ENCODE measurements at regions not wholly inside any gene's neighbourhood (a gene's known extent, or its start where the extent isn't known, plus 50 kb on each side); places are given as distances from the start of the nearest gene placed in this dataset.
"Not testable (repeated sequence)": the region's sequence is repeated elsewhere in the genome, so short reads cannot be mapped to it uniquely, and the experiment has no call there.

DNA sequence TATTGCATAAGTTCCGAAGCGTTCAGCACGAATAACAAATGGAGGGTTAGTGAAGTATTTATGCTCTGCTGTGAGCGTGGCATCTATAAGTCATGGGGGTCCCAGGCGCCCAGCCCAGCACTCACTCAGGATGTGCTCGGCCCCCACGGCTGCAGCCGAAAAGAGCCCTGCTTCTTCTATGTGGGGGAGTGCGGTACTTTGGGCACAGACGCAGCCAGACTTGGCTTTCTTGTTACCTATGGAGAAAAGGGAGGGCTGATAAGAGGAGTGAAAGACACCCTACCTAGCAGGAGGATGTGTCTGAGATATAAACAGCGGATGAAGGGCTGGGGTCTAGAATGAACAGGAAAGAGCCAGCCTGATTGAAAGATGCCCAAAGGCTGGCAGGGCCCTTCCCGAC lies 51.4 kb downstream of the MRPL36 start:
- no peak for DNase-seq

DNA sequence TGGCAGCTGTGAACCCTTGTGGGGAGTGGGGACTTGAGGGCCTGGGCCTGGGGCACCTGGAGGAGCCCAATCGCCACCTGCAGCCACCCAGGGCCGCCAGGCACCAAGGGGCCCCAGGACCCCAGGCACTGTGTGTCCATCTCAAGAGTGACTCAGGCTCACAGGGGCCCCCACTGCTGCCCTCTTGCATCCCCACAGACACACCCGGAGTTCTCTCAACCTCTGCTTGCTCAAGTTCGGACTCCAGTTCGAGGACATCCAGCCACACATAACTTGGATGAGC lies 51.9 kb downstream of the MRPL36 start:
- DNase-seq, result no peak

DNA sequence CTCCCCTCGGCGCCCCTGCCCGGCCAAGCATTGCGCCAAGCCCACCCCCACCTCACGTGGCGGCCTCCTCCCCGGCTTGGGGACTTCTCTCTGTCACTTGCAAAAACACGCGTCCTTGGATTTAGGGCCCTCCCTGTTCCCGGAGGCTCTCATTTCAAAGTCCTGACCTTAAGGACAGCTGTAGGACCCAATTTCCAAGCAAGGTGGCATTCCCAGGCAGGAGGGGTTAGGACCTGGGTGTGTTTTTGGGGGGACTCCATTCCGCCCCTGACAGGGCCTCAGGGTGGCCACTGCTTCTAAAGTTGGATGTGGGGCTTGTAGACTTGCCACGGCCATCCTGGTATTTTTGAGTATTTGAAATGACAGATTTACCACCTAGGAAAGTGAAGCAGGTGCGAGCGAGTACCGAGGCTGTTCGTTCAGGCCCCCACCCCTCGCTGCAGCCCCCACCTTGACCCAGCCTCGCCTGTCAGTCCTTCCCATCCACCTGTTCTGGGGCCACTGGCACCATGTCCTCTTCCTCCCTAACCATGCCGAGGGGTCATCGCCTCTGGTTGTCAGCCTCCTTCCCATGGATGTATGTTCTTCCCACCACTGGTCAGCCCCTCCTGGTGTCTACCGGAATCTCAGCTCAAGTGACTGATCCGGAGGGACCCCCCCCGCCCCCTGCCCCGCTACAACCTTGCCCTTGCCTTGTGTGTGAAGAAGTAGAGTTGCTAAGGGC lies 52.4 kb downstream of the MRPL36 start:
- no peak for DNase-seq

DNA sequence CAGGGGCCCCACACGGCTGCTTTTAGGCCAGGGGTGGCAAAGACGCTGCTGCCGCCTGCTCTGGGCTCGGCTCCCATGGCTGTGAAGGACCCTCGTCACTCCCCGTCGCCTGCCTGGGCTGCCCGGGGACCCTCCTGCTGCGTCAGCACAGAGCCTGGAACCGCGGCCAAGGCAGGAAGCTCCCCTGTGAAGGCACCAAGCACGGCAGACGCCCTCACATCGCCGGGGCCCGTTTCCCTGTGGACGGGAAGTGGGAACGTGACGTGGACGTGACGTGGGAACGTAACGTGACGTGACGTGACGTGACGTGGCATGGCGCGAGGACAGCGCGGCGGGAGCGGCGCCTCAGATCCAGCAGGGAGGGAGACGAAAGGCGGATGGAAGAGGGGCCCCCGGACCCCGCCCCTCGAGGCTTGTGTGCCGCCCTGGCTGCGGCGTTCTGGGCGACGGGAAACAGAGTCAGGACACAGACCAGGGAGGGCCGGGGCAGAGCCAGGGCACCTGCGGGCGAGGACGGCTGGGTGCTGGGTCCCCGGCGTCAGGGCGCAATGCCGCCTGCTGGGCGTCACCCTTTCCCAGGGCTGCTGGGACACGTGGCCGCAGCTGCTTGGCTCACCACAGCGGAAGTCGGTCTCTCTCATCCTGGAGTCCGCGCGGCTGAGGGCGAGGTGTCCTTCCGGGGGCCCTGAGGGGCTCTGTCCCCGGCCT lies 53.1 kb downstream of the MRPL36 start:
- no peak for DNase-seq

DNA sequence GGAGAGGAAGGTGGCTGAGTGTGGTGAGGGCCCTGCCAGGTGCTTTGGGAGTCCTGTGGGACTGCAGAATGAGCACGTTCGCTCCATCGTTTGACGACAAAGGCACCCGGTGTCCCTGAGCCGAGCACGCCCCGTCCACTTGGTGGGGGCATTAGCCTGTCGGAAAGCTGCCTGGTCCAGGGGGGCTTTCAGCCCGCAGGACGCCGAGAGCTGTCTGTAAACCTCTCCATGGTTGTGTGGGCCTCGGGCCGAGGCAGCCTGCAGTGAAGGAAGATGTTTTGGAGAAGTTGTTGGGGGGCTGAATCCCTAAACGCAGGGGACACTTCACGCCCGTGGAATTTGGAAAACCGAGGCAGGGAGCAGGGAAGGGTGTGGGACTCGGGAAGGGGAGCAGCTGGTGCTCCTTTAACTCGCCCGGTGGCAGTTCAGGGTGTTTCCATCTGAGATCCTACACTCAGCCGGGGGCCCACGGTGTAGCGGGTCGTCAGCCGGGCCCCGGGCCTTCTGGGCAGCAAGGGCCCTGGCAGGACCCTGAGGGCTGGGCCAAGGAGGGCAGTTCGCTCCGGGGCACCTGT lies 53.8 kb downstream of the MRPL36 start:
- DNase-seq, result no peak

DNA sequence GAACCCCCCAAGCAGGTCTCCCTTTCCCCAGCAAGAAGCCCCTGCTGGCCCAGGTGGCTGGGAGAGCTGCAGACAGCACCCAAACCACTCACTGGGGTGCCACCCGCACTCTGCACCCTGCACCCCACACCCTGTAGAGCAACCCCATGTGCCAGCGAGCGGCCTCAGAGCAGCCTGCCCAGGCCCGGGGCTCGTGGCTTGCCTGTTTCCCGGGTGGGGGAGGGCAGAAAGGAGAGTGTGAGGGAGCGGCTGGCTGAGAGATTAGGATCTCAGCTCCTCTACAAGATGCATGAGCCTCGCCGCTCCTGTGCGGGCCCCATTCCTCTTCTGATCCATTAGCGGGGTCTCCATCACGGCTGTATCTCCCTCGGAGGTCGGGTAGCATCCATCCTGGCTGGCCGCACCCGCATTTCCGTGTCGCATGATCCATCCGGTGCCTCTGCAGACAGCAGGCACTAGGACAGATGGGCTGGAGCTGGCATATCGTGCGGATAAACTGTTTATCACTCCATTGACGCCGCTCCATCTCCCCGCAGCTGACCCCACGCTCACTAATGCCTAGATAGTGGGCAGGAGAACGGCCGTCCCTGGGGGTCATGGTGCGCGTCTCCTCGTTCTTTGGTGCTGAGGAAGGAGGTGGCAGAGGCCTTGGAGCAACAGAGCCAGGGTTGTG lies 54.4 kb downstream of the MRPL36 start:
- DNase-seq, result no peak

DNA sequence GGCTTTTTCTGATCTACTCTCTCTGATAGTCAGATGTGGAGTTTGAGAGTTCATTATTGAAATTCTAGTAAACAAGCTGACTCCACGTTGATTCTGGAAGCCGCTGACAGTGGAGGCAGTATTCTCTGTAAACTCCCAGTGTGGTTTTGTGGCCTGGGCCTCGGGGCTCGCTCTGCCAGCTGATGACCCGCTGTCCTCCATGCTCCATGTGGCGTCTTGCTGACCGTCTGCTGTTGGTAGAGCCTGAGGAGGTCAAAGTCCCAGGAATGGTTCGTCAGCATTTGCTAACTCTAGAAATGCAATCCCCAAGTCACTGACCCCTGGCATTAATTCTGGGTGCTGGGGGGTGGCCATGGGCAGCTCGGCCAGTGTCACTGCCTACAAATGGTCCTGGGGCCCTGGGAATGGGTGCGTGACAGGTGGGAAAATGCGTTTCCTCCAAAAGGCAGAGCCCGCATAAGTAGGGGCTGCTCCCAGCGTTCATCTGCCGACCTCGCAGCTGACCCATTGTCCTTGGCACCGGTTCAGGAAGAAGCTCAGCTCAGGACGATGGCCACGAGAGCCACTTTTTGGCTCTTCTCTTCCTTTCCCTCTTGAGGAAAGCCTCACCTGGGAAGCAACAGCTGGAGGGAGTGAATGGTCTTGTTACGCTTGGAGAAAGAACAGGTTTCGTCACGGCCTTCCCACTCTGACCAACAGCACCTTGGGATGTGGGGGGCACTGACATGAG lies 55.1 kb downstream of the MRPL36 start:
- DNase-seq, result no peak

DNA sequence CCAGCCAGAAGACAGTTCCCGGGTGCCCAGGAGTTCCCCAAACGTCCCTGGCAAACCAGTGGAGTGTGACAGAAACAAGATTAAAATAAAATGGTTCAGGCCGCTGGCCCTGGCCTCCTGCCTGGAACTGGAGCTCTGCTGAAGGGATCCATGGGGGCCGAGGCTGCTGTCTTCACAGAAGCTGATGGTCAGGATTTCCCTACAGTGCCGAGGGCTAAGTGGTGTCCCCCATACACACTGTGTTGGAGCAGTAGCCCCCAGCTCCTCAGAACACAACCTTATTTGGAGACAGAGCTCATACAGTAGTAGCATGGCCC lies 55.9 kb downstream of the MRPL36 start:
- no peak for DNase-seq

DNA sequence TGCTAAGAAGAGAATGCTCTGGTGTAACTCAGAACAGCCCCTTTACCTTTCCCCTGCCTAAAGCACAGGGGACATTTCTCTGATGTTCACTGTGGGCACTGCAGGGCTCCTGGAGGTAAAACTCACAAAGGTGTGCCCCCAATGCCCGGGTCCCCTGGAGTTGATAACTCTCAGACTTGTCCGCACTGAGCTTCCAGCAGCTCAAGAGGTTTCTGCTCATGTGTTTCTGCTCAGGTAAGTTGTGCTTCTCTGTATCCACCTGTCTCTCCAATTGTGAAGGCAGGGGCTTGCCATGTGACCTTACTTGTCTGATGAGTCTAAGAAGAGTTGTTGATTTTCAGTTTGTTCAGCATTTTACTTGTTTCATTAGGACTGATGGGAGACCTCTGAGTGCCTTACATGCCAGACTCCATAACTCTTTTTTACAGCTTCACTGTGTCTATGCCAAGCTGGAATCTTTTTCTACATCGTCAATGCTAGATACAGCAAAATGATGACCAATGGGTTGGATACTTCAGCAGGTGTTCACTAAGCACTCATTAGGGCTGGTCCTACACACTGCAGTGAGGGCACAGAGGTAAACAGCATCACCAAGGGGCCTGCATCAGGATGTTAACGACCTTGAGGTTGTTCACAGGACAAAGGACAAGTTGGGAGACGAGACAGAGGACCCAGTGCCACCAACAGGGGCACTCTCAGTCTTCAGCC lies 56.4 kb downstream of the MRPL36 start:
- no peak for DNase-seq

DNA sequence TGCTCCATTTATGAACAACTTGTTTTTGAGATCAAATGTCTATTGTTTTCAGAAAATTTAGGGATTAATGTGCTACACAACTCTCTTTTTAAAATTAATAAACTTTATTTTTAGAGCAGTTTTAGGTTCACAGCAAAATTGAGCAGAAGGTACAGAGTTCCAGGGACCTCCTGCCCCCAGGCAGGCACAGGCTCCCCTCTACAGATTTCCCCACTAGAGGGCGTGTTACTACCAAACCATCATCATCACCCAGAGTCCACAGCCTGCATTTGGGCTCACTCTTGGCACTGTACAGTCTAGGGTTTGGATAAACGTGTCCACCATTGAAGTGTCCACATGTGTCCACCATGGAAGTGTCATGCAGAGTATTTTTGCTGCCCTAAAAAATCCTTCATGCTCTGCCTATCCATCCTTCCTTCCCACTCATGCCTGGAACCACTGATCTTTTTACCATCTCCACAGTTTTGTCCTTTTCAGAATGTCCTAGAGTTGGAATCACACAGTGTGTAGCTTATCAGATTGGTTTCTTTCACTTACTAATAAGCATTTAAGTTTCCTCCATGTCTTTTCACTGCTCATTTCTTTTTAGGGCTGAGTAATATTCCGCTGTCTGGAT lies 61.7 kb downstream of the MRPL36 start:
- no peak for DNase-seq

DNA sequence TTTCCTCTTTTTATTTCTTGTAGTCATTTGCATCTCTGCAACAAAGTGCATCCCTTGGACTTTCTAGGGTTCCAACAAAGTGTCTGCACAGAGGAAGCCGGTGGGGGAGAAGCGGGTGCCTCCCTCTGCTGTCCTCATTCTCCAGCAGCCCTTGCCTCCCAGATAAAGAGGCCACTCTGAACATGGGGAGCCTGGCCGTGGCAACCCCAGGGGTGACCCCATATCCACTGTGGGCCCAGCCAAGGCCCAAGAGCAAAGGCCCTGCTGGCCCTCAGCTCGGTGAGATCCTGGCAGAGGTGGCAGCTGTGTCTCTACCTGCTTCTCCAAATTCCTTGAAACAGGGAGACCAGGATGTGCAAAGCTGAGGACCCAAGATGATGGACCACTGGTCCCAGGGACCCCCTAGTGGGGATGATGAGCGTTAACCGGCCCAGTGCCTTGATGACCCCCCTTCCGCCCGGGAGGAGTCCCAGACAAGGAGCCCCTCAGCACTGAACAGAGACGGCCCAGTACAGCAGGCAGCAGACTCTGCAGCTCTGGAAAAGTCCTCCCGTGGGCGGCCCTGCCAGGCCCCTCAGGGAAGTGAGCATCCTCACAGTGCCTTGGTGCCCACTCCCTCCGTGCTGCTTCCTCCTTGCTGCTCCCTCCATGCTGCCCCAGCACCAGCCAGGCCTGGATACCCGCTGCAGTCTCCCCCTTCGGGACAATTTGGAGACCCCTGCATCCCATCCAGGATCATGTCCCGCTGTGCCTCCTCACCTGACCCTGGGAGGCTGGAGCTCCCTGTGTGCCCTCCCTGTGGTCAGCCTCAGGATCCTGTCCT lies 62.5 kb downstream of the MRPL36 start:
- DNase-seq, result no peak

DNA sequence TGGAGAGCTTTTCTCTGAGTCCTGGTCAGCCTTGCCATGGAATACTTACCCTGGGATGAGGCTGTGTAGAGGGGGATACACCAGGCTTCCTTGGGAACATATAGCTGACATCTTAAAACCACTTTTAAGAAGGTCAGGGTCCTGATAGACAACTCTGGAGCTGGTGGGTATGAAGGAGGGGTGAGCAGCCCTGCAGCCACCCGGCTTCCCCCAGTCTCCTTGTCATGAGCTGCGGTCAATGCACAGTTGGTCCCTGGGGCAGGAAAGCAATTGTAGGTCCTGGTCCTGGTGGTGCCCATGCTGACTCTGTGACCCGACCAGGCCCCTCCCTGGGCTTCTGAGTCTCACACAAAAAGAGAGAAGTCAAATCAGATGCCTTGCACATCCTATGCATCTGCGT lies 63.6 kb downstream of the MRPL36 start:
- no peak for DNase-seq

DNA sequence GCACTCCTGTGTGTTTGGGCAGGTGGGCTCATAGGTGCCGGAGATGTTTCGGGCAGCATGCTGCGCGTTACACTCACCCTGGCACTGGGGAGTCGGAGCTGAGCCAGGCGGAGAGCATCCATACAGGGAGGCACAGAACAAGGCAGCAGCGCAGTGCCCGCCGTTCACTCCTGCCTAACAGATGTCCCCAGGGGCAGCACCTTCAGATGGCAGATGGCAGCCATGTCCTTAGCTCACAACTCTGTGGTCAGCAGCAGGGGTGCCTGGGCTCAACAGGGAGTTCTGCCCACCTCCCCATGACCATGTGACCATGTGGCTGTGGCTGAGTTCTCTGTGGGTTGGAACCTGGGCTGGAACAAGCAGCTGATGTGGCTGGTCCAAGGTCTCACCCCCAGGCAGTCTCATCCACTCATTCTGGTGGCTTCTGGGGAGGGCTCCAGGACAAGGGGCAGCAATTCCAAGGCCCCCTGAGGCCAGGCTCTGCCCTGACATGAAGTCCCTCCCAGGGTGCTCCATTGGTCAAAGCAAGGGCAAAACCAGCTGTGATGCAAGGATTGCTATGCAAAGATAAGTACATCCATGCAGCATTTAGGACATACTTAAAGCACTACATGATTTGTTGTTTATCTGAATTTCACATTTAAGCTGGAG lies 64.2 kb downstream of the MRPL36 start:
- no peak for DNase-seq

DNA sequence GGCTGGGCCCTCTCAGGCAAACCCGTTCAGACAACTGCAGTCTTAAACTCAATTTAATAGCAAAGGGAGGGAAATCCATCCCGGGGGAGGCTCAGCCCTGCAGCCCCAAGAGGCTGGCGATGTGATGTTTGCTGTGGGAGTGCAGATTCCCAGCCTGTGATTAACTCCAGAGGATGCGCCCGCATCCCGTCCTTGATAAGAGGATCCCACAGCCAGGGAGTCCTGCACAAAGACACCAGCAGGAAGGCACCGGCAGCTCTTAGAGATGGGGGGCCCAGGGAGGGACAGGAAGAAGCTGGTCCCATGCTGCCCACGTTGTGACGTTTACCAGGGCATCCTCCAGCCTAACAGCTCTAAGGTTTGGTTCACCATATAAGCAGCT lies 64.7 kb downstream of the MRPL36 start:
- DNase-seq, result no peak

DNA sequence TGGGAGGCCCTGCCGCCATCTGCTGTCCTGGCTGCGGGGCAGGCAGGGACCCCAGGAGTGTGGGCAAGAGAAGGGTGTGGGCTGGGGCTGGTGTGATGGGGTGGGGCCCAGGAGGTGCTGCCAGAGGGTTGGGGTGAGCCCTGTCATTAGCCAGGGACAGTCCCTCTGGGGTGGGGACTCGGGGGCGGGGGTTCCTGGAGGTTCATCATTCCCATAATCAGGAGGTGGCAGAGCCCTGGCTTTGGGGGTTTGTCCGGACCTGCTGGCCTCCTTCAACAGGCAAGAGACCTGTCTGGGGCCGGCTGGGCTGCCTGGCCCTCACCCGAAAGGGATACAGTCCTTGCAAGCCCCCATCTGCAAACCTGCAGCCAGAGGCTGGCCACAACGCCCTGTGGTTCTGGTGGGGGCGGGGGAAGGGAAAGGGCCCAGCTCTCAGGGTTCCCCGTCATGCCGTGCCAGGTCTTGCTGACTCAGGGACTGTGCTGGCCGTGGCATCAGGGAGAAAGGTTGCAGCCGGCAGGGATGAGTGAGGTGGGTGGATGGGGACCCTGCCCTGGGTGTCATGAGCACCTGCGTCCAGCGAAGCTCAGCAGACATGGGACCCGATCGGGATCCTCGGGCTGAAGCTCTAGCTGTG lies 65.2 kb downstream of the MRPL36 start:
- no peak for DNase-seq

DNA sequence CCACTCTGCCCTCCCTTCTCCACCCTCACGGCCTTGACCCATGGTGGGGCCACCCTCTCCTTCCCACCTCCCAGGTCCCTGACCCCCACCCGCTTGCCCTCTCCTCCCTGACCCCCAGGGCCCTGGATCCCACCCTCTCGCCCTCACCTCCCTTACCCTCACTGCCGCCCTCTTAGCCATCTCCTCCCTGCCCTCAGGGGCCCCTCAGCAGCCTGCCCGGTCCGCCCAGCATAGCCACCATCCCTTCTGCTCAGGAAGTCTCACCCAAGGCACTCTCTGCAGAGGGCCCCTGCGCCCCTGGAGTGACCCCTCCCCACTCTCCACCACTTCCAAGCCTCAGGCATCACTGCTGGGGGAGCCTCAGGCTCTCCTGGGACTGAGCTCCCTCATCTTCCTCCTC lies 66.3 kb downstream of the MRPL36 start:
- no peak for DNase-seq

DNA sequence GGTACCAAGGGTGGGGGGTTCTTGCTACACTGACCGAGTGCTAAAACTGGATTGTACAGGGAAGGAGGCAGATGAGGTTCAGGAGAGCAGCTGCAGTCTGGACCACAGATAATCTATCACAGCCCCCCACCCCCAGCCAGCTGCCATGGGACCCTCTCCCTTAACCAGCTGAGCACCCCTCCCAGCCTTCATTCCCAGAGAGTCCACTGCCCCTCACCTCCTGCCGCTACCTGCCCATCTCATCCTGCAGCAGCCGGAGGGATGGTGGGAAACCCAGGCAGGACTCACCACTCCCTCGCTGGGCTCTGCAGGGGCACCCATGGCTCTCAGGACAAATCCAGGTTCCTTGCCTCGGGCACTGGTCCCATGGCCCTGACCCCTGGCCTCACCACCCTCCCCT lies 66.7 kb downstream of the MRPL36 start:
- no peak for DNase-seq

DNA sequence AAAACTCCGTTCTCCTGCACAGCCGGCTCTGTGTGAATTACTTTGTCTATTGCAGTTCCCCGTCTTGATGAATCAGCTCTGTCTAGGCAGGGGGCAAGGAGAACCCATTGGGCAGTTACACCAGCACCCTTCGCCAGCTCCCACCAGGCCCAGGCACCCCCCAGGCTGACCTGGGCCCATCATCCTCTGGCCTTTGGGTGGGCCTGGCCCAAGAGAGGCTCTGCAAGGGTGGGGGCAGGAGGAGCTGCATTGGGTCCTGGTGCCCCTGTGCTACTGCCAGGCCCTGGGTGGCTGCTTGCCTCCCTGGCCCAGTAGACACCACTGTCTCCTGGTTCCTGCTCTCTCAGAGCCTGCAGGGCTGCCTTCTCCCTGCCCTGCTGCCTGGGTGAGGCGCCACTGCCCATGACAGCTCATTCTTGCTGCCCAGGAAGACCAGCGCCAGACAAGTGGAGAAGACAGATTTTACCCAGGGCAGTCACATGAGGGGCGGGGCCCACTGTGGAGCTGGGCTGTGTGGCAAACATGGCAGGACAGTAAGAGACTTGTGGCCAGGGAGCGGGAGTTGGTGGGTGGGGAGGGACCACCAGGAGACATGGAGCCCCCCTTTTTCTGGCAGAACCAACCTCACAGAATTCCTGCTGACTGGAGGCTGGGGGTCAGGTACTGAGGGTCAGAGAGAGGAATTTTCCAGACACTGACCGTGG lies 67.2 kb downstream of the MRPL36 start:
- DNase-seq, result no peak

DNA sequence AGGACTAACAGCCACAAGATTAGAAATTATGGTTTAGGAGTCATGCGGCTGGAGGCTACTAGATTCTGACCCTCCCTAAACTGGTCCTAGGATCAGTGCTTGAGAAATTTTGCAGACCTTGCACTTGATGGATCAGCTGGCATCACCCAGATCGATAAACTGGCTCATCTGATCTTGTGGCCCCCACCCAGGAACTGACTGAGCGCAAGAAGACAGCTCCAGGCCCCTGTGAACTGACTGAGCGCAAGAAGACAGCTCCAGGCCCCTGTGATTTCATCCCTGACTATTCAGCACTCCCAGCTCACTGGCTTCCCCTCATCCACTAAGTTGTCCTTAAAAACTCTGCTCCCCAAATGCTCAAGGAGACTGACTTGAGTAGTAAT lies 67.8 kb downstream of the MRPL36 start:
- not testable (repeated sequence) for DNase-seq

DNA sequence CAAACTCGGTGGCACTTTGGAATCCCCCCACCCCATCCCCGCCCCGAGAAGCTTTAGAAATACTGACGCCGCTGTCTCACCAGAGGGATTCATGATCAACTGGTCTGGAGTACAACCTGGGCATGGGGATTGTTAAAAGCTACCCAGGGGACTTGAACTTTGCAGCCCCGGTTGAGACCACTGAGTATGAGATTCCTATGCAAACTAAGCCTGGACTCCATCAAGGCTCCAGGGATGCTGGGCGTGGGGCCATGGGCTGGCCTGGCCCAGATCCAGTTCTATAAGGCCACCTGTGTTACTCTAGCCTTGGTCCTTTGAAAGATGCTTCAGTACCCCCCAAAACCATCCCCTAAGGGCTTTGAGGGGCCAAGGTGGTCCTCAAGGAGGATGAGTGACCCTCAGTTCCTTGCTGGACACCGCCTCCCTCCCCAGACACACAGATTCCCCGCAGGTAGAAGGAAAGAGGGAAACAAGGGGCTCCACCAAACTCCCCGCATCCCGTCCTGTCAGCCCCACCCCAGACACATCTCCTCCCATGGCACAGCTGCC lies 68.5 kb downstream of the MRPL36 start:
- DNase-seq, result no peak

Data from DMS 273 treated with DMSO at 0.1 percent for 48 hours (cell line).